ENCODE measurements at regions not wholly inside any gene's neighbourhood (a gene's known extent, or its start where the extent isn't known, plus 50 kb on each side); places are given as distances from the start of the nearest gene placed in this dataset.

DNA sequence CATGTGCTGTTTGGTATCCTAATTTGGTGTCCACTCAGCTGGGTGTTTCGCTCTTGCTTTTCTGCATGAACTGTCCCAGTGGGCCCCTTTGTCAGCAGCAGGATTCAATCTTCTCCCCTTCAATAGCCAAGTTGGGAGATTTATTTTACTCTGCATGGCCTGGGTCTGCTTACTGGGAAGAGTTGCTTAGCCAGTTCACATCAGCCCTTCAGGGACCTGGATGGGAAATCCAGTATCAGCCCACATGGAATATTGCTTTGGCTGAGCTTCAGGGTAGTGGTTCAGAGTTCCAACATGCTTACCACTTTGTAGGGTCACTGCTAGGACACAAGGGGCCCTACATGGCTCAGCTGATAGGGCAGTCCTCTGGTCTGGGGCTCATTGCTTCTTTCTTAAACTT, 93.0 kb upstream of the BOC start:
- TF ChIP-seq EZH2 (IDR thresholded peaks at IDR 0.05; ENCODE audit: insufficient read depth, poor library complexity, severe bottlenecking), result no peak
- no peak for TF ChIP-seq EZH2phosphoT487 (IDR thresholded peaks at IDR 0.05; ENCODE audit: insufficient read depth, low read depth)

Measured in GM23248 (cell line).